Loucy (cell line): ENCODE measurements at regions not wholly inside any gene's neighbourhood (a gene's known extent, or its start where the extent isn't known, plus 50 kb on each side); places are given as distances from the start of the nearest gene placed in this dataset.

Experiments
- H2AFZ ChIP-seq: fragments of 200-600 bp; sonication (generic); 2 replicates; pipeline ENCODE4 v1.6.0; 2016; ENCODE audit warnings: antibody characterized with exemption, mild to moderate bottlenecking, low read length, moderate library complexity
- H3F3A ChIP-seq: fragments of 200-600 bp; 2 replicates; pipeline ENCODE4 v1.6.0; 2016; ENCODE audit warnings: antibody characterized with exemption, low read depth, mild to moderate bottlenecking
- H3K27me3 ChIP-seq: fragments of 200-600 bp; sonication (generic); 2 replicates; pipeline ENCODE4 v1.6.1; 2014; ENCODE audit warnings: low read length, mild to moderate bottlenecking; ENCODE audit not compliant: insufficient read depth, poor library complexity, severe bottlenecking
- H3K36me3 ChIP-seq: fragments of 200-600 bp; sonication (generic); 2 replicates; pipeline ENCODE4 v1.6.1; 2016; ENCODE audit warnings: low read length; ENCODE audit not compliant: insufficient read depth
- H3K4me1 ChIP-seq: fragments of 200-600 bp; sonication (generic); 2 replicates; pipeline ENCODE4 v1.5.1; 2014; ENCODE audit warnings: low read length, mild to moderate bottlenecking; ENCODE audit not compliant: insufficient read depth, poor library complexity, severe bottlenecking
- H3K4me2 ChIP-seq: fragments of 200-600 bp; sonication (generic); 2 replicates; pipeline ENCODE4 v1.6.0; 2014; ENCODE audit warnings: antibody characterized with exemption, low read length, low read depth, mild to moderate bottlenecking; ENCODE audit not compliant: poor library complexity, severe bottlenecking
- H3K4me3 ChIP-seq: fragments of 200-600 bp; sonication (generic); 2 replicates; pipeline ENCODE4 v1.5.1; 2014; ENCODE audit warnings: low read length, mild to moderate bottlenecking, mixed read lengths; ENCODE audit not compliant: poor library complexity, severe bottlenecking
- H3K79me2 ChIP-seq: fragments of 200-600 bp; sonication (generic); 2 replicates; pipeline ENCODE4 v1.6.1; 2014; ENCODE audit warnings: low read length; ENCODE audit not compliant: insufficient read depth
- H3K9ac ChIP-seq: fragments of 200-600 bp; sonication (generic); 2 replicates; pipeline ENCODE4 v1.6.0; 2014; ENCODE audit warnings: mild to moderate bottlenecking, low read depth, low read length, moderate library complexity; ENCODE audit not compliant: poor library complexity, severe bottlenecking
- H3K9me2 ChIP-seq: fragments of 200-600 bp; sonication (generic); replicated peaks from 2 replicates; pipeline ENCODE4 v1.6.1; 2016; ENCODE audit warnings: low read depth, low read length, mixed read lengths
- H3K9me3 ChIP-seq: fragments of 200-600 bp; sonication (generic); 2 replicates; pipeline ENCODE4 v1.6.1; 2014; ENCODE audit warnings: mild to moderate bottlenecking, antibody characterized with exemption, low read length, low read depth; ENCODE audit not compliant: insufficient read depth
- H4K20me1 ChIP-seq: fragments of 200-600 bp; sonication (generic); 2 replicates; pipeline ENCODE4 v1.6.0; 2014; ENCODE audit warnings: antibody characterized with exemption, low read length, mild to moderate bottlenecking; ENCODE audit not compliant: insufficient read depth, poor library complexity, severe bottlenecking
- EZH2phosphoT487 ChIP-seq: fragments of 200-600 bp; IDR thresholded peaks from 2 replicates; pipeline ENCODE4 v1.6.1; 2018; ENCODE audit warnings: antibody characterized with exemption, mild to moderate bottlenecking, moderate library complexity, borderline replicate concordance
- TF ChIP-seq, protein P1 (sequence below): fragments of 200-600 bp; sonication (generic); conservative IDR thresholded peaks from 2 replicates; pipeline ENCODE4 v1.5.1; 2014; ENCODE audit warnings: mild to moderate bottlenecking, antibody characterized with exemption, low read length

- H3K4me2 ChIP-seq: no peak overlapping the region
- H4K20me1 ChIP-seq: no peaks in the 10 kb centered on the region
- H2AFZ ChIP-seq: no peak overlapping the region
- H3K9ac ChIP-seq: no peak overlapping the region
- H3F3A ChIP-seq: no peaks in the 10 kb centered on the region
- no peaks in the 10 kb centered on the region for H3K36me3 ChIP-seq
- H3K9me3 ChIP-seq: no peaks in the 10 kb centered on the region
- no peaks in the 10 kb centered on the region for H3K79me2 ChIP-seq
- TF ChIP-seq, protein P1, sequence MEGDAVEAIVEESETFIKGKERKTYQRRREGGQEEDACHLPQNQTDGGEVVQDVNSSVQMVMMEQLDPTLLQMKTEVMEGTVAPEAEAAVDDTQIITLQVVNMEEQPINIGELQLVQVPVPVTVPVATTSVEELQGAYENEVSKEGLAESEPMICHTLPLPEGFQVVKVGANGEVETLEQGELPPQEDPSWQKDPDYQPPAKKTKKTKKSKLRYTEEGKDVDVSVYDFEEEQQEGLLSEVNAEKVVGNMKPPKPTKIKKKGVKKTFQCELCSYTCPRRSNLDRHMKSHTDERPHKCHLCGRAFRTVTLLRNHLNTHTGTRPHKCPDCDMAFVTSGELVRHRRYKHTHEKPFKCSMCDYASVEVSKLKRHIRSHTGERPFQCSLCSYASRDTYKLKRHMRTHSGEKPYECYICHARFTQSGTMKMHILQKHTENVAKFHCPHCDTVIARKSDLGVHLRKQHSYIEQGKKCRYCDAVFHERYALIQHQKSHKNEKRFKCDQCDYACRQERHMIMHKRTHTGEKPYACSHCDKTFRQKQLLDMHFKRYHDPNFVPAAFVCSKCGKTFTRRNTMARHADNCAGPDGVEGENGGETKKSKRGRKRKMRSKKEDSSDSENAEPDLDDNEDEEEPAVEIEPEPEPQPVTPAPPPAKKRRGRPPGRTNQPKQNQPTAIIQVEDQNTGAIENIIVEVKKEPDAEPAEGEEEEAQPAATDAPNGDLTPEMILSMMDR: no peak
- no peak for TF ChIP-seq EZH2phosphoT487
- no peaks in the 10 kb centered on the region for H3K9me2 ChIP-seq
- H3K4me1 ChIP-seq: no peaks in the 10 kb centered on the region
- H3K27me3 ChIP-seq: no peaks in the 10 kb centered on the region
- no peak overlapping the region for H3K4me3 ChIP-seq
Observed at GRCh38 chr15:46229263-46229662, 594.4 kb downstream of the SQOR start.

DNA sequence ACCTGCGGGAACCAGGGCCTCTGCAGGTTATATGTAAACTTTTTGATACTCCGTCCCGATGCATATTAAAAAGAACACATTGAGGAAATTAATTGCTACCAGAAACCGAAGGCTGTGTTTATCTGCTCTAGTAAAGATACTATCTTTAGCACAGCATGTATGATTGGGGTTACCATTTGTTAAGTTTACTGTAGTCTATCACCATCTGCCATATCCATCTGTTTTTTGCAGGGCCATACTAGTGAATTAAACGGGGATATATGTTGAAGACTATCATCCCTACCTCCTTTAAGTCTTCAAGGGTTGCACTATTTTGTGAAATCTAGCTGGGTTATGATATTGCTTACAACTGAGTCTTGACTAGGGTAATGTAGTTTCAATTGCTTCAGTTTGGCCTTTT is 597.0 kb downstream of the SQOR start:
- Histone ChIP-seq H3K4me3 (no peak overlapping the region), H2AFZ (no peak overlapping the region), H3K9ac (no peak overlapping the region), H3K36me3 (no peaks in the 10 kb centered on the region), H3F3A (no peaks in the 10 kb centered on the region), H3K27me3 (no peaks in the 10 kb centered on the region), H3K4me2 (no peak overlapping the region), H3K9me3 (no peaks in the 10 kb centered on the region), H3K79me2 (no peaks in the 10 kb centered on the region), H3K4me1 (no peaks in the 10 kb centered on the region), H4K20me1 (no peaks in the 10 kb centered on the region), H3K9me2 (no peaks in the 10 kb centered on the region)
- TF ChIP-seq, protein P1: no peak
- TF ChIP-seq EZH2phosphoT487: no peak

GRCh38 chr15:46232471-46232870 is 597.6 kb downstream of the SQOR start:
- no peaks in the 10 kb centered on the region for H3K4me1 ChIP-seq
- H3K9me3 ChIP-seq: no peaks in the 10 kb centered on the region
- no peaks in the 10 kb centered on the region for H3F3A ChIP-seq
- H3K4me2 ChIP-seq: no peak overlapping the region
- no peaks in the 10 kb centered on the region for H4K20me1 ChIP-seq
- H2AFZ ChIP-seq: no peak overlapping the region
- no peaks in the 10 kb centered on the region for H3K36me3 ChIP-seq
- H3K9ac ChIP-seq: no peak overlapping the region
- H3K9me2 ChIP-seq: no peaks in the 10 kb centered on the region
- no peak for TF ChIP-seq EZH2phosphoT487
- TF ChIP-seq, protein P1: no peak
- no peak overlapping the region for H3K4me3 ChIP-seq
- no peaks in the 10 kb centered on the region for H3K27me3 ChIP-seq
- H3K79me2 ChIP-seq: no peaks in the 10 kb centered on the region
